ENCODE measurements at regions not wholly inside any gene's neighbourhood (a gene's known extent, or its start where the extent isn't known, plus 50 kb on each side); places are given as distances from the start of the nearest gene placed in this dataset.

DNA sequence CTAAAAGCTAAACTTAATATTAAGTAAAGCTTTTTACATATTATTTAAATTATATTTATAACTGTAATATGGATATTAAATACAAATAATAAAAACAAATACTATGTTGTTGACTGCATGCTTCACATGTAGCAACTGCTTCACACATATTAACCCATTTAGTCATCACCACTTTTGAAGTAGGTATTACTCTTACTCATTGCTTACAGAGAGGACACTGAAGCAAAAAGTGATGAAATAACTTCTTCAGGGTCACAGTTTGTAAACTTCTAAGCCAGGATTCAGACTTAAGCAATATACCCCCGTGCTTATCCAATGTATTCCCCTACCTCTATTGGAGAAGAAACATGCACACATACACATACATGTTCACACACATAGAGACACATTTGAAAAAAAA, 166.6 kb downstream of the DKK2 start:
- Histone ChIP-seq H3K9me3 (no peaks in the 10 kb centered on the region), H3K36me3 (replicated peaks in 1 of 2; ENCODE audit: insufficient read depth in 1 of 2, low read depth in 2 of 2) (no peaks in the 10 kb centered on the region), H3K4me3 (no peak overlapping the region), H3K27me3 (no peaks in the 10 kb centered on the region), H3K27ac (no peak overlapping the region), H3K4me1 (no peaks in the 10 kb centered on the region)
- ATAC-seq = no peak
- DNase-seq = no peak
- 71 to 75% methylated on average over 1 of the region's 1 CpG for WGBS, 2 donors
- TF ChIP-seq, protein P1, sequence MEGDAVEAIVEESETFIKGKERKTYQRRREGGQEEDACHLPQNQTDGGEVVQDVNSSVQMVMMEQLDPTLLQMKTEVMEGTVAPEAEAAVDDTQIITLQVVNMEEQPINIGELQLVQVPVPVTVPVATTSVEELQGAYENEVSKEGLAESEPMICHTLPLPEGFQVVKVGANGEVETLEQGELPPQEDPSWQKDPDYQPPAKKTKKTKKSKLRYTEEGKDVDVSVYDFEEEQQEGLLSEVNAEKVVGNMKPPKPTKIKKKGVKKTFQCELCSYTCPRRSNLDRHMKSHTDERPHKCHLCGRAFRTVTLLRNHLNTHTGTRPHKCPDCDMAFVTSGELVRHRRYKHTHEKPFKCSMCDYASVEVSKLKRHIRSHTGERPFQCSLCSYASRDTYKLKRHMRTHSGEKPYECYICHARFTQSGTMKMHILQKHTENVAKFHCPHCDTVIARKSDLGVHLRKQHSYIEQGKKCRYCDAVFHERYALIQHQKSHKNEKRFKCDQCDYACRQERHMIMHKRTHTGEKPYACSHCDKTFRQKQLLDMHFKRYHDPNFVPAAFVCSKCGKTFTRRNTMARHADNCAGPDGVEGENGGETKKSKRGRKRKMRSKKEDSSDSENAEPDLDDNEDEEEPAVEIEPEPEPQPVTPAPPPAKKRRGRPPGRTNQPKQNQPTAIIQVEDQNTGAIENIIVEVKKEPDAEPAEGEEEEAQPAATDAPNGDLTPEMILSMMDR (IDR thresholded peaks at IDR 0.05) = no peak
- intact Hi-C loops (cut with DNase I) = no loop called here

DNA sequence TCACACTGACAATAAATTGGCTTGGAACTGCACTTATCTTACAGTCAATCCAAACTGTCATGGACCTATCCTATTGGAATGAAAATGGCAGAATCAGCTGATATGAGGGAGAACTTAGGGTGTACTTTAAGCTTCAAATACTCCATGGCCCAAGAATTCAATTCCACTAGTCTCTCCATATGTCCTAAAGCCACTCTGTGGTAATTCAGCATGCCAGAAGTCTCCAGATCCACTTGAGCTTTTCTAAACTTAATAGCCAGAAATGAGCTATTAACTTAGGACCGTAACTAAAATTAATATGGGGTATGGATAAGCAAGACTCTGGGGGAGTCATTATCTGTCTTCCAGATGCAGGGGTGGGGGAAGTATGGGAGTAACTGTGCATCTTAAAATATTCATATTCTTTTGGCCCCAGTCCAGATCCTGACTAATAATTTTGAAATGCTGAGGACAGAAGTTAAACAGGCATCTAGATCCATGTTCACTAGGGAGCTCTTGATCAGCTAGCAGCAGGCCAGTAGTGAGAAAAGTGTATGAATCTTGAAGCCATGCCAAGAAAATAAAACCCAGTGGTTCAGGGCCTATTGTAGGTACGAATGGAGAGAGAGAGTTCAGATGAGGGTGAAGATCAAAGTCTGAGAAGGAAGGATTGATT, 167.6 kb downstream of the DKK2 start:
- Histone ChIP-seq H3K4me3 (no peak overlapping the region), H3K27ac (no peak overlapping the region), H3K36me3 (replicated peaks in 1 of 2; ENCODE audit: insufficient read depth in 1 of 2, low read depth in 2 of 2) (no peaks in the 10 kb centered on the region), H3K27me3 (no peaks in the 10 kb centered on the region), H3K9me3 (no peaks in the 10 kb centered on the region), H3K4me1 (no peaks in the 10 kb centered on the region)
- intact Hi-C loops (cut with DNase I) = no loop called here
- no peak for ATAC-seq
- DNase-seq = no peak
- 49 to 50% methylated on average over 2 of the region's 2 CpGs for WGBS, 2 donors
- no peak for TF ChIP-seq POLR2A (IDR thresholded peaks at IDR 0.05)
- TF ChIP-seq, protein P1 (IDR thresholded peaks at IDR 0.05) = no peak

DNA sequence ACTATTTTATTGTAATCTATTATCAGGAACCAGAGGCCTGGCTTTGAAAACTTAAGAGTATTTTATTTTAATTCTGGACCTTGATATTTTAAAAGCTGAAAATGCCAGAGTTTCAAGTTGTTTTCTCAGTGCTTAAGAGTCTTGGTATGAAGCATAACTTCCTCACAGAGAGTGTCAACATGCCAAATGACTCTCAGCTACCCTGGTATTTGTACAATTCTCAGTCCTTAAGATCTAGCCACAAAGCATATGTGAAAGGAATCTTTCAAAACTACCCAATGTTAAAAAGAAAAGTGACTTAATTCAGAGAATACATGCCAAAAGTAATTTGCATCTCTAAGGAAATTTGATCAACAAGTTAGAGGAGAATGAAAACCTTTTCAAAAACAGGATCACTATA, 171.9 kb downstream of the DKK2 start:
- no peak for DNase-seq
- H3K9me3 ChIP-seq = no peaks in the 10 kb centered on the region
- ATAC-seq = no peak
- no peak overlapping the region for H3K4me3 ChIP-seq
- no peak for TF ChIP-seq POLR2A (IDR thresholded peaks at IDR 0.05)
- TF ChIP-seq, protein P1 (IDR thresholded peaks at IDR 0.05) = no peak
- intact Hi-C loops (cut with DNase I) = no loop called here
- H3K27me3 ChIP-seq = no peaks in the 10 kb centered on the region
- no peak overlapping the region for H3K27ac ChIP-seq
- no peaks in the 10 kb centered on the region for H3K4me1 ChIP-seq
- no peaks in the 10 kb centered on the region for H3K36me3 ChIP-seq (replicated peaks in 1 of 2; ENCODE audit: insufficient read depth in 1 of 2, low read depth in 2 of 2)

DNA sequence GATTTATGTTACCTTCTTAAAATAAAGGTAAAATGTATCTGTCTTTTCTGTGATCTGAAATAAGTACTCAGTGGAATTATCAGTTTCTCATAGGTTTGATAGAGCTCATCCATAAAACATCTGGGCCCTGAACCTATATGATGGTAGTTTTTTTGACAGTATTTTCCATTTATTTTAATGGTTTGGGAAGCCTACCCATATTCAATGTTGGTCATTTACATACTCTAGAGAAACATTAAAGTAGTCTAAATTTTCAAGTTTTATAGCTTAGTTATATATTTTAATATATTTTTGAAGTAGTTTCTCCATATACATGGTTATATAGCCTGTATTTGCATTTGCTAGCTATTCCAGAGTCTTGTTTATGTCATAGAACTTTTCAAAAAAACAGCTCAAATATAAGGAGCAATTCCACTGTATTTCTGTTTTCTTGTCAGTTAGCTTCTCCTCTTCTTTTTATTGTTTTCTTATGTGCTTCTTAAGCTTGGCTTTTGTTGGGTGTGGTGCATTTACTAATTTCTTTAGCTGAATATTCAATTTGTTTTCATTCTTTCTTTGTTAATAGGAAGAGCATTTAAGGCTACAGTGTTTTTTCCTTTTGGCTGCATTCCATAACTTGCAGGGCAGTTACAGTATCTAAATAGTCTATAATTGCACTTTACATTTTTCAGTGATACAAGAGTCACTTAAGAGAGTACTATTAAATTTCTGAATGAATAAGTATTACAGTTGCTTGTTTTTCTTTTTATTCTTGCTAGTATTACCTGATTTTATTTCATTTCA, 181.4 kb downstream of the DKK2 start:
- Histone ChIP-seq H3K27ac (no peak overlapping the region), H3K9me3 (no peaks in the 10 kb centered on the region), H3K4me1 (no peaks in the 10 kb centered on the region), H3K4me3 (no peak overlapping the region), H3K36me3 (replicated peaks in 1 of 2; ENCODE audit: insufficient read depth in 1 of 2, low read depth in 2 of 2) (no peaks in the 10 kb centered on the region), H3K27me3 (no peaks in the 10 kb centered on the region)
- ATAC-seq = no peak
- intact Hi-C loops (cut with DNase I) = no loop called here
- no peak for TF ChIP-seq POLR2A (IDR thresholded peaks at IDR 0.05)
- TF ChIP-seq, protein P1 (IDR thresholded peaks at IDR 0.05) = no peak
- DNase-seq = no peak

DNA sequence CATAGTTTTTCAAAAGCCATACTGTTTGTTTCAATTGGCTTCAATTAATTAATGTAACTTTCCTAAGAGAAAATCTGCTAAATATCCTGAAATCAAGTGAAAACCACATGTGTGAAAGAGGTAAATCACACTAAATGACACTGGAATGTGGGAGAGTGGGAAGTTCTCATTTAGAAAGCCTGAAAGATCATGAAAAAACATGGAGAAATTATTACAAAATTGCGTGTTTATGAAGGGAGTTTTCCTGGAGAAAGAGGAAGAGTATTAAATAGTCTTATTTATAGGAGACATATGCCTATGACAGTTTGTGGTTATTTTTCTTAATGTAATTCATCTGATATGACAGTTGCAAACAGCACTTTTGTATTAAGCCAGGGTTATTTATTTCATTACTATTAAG, 183.7 kb downstream of the DKK2 start:
- Histone ChIP-seq H3K36me3 (replicated peaks in 1 of 2; ENCODE audit: insufficient read depth in 1 of 2, low read depth in 2 of 2) (no peaks in the 10 kb centered on the region), H3K27me3 (no peaks in the 10 kb centered on the region), H3K9me3 (no peaks in the 10 kb centered on the region), H3K4me3 (no peak overlapping the region), H3K27ac (no peak overlapping the region), H3K4me1 (no peaks in the 10 kb centered on the region)
- ATAC-seq (no peak), DNase-seq (no peak)
- no peak for TF ChIP-seq POLR2A (IDR thresholded peaks at IDR 0.05)
- TF ChIP-seq, protein P1 (IDR thresholded peaks at IDR 0.05) = no peak
- intact Hi-C loops (cut with DNase I) = no loop called here
- 47 to 53% methylated on average over 1 of the region's 1 CpG for WGBS, 2 donors
